ENCODE measurements at regions not wholly inside any gene's neighbourhood (a gene's known extent, or its start where the extent isn't known, plus 50 kb on each side); places are given as distances from the start of the nearest gene placed in this dataset.

DNA sequence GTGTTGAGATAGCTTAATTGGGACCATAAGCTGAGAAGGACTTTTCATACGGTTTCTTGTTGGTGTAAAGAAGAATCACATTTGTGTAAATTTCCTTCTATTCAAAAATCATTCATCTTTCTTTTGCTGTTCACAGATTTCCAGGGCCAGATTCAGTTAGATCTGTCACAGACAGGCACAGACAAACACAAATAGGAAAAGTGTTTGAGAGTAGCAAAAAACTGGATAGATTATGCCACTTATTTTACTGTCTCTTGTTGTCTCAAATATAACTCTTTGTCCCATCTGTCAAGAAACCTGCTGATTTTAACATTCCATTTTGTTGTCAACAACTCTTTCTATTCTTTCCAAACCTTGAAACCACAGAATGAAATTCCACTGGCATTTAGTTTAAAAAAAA, 142.8 kb downstream of the ID4 start (continued):
- TF ChIP-seq ZSCAN5A (tag by site-specific recombination; IDR thresholded peaks at IDR 0.05) (no peak), ZNF692 (tag by site-specific recombination; IDR thresholded peaks at IDR 0.05) (no peak), ZBTB21 (tag by site-specific recombination; IDR thresholded peaks at IDR 0.05) (no peak), ZNF558 (tag by site-specific recombination; IDR thresholded peaks at IDR 0.05) (no peak), ZNF10 (tag by site-specific recombination; IDR thresholded peaks at IDR 0.05) (no peak), ZNF404 (tag by site-specific recombination; IDR thresholded peaks at IDR 0.05) (no peak), ZNF792 (tag by site-specific recombination; IDR thresholded peaks at IDR 0.05) (no peak)

DNA sequence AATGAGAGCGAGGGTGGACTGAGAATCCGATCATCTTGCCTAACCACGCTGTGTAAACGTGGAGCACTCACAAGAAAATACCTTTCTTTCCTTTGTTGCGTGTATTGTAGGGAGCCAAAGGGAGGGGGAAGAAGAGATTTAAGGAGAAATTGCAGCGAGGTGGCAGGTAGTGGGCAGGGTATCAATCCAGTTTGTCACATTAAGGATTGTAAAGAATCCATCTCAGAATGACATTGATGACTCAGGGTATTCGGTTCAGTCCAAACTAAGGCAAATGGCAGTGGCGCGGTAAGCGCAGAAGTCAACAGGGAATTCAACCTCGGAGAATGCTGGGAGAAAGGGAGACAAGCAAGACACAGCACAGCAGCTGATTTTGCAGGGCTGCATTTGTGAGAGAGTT, 146.2 kb downstream of the ID4 start:
- POLR2A ChIA-PET: no interaction called here
- no peak for TF ChIP-seq SCRT1 (tag by site-specific recombination; IDR thresholded peaks at IDR 0.05; ENCODE audit: borderline replicate concordance)
- TF ChIP-seq ZNF629 (tag by site-specific recombination; IDR thresholded peaks at IDR 0.05): no peak
- TF ChIP-seq, protein P1, sequence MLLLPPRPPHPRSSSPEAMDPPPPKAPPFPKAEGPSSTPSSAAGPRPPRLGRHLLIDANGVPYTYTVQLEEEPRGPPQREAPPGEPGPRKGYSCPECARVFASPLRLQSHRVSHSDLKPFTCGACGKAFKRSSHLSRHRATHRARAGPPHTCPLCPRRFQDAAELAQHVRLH (tag by site-specific recombination; IDR thresholded peaks at IDR 0.05): no peak
- TF ChIP-seq HOXA7 (CRISPR knock-in tag; IDR thresholded peaks at IDR 0.05; ENCODE audit: borderline replicate concordance): no peak
- TF ChIP-seq ZNF2 (tag by site-specific recombination; IDR thresholded peaks at IDR 0.05): no peak
- TF ChIP-seq ZNF114 (tag by site-specific recombination; IDR thresholded peaks at IDR 0.05): no peak
- no peak for TF ChIP-seq ZNF843 (tag by site-specific recombination; IDR thresholded peaks at IDR 0.05)
- TF ChIP-seq ZNF221 (tag by site-specific recombination; IDR thresholded peaks at IDR 0.05; ENCODE audit: borderline replicate concordance): no peak
- TF ChIP-seq REST (tag by site-specific recombination; IDR thresholded peaks at IDR 0.05): no peak
- TF ChIP-seq ZNF341 (tag by site-specific recombination; IDR thresholded peaks at IDR 0.05; ENCODE audit: low read depth): no peak
- no peak for TF ChIP-seq ZNF521 (tag by site-specific recombination; IDR thresholded peaks at IDR 0.05)
- TF ChIP-seq WT1 (tag by site-specific recombination; IDR thresholded peaks at IDR 0.05): no peak
- TF ChIP-seq ZNF426 (tag by site-specific recombination; IDR thresholded peaks at IDR 0.05): no peak
- TF ChIP-seq GLI4 (tag by site-specific recombination; IDR thresholded peaks at IDR 0.05): no peak
- no peak for TF ChIP-seq ZNF664 (tag by site-specific recombination; IDR thresholded peaks at IDR 0.05)
- H3K36me3 ChIP-seq (ENCODE audit: control insufficient read depth in 2 of 2, insufficient read depth in 1 of 2, low read length in 2 of 2): no peaks in the 10 kb centered on the region
- H3K4me3 ChIP-seq (ENCODE audit: low read depth, low read length): no peak overlapping the region
- CTCF ChIA-PET: no interaction called here
- H3K4me1 ChIP-seq (ENCODE audit: control insufficient read depth, insufficient read depth, low read length): no peaks in the 10 kb centered on the region
- H3K27ac ChIP-seq (ENCODE audit: extremely low read depth, low read depth, low read length): no peak overlapping the region
- H3K9me3 ChIP-seq (ENCODE audit: control insufficient read depth, insufficient read depth, low read depth, low read length): no peaks in the 10 kb centered on the region
